GF-D8 (cell line): ENCODE measurements at regions not wholly inside any gene's neighbourhood (a gene's known extent, or its start where the extent isn't known, plus 50 kb on each side); places are given as distances from the start of the nearest gene placed in this dataset.

Source experiments
- DNase-seq: peaks from one replicate; lab custom pipeline; 2025; lab: John Stamatoyannopoulos, UW

GRCh38 chr6:16974704-16975359 lies 127.0 kb upstream of the STMND1 start:
- no peak for DNase-seq

- no peak for DNase-seq
Observed at GRCh38 chr6:16974387-16974673, 127.5 kb upstream of the STMND1 start.

- no peak for DNase-seq
Observed at GRCh38 chr6:16973545-16974386, 128.1 kb upstream of the STMND1 start.

- no peak for DNase-seq
Observed at GRCh38 chr6:16973051-16973450, 128.8 kb upstream of the STMND1 start.

GRCh38 chr6:16972535-16972934 lies 129.3 kb upstream of the STMND1 start:
- DNase-seq, result no peak

- no peak for DNase-seq
Observed at GRCh38 chr6:16969699-16970655, 131.9 kb upstream of the STMND1 start.

GRCh38 chr6:16968101-16968500 lies 133.7 kb upstream of the STMND1 start:
- no peak for DNase-seq

- DNase-seq, result no peak
Observed at GRCh38 chr6:16967470-16967817, 134.4 kb upstream of the STMND1 start.

- no peak for DNase-seq
Observed at GRCh38 chr6:16966791-16967469, 134.9 kb upstream of the STMND1 start.

- DNase-seq, result no peak
Observed at GRCh38 chr6:16965689-16966088, 136.2 kb upstream of the STMND1 start.

- DNase-seq, result no peak
Observed at GRCh38 chr6:16964553-16965499, 137.0 kb upstream of the STMND1 start.

GRCh38 chr6:16961577-16961976 lies 140.3 kb upstream of the STMND1 start:
- DNase-seq, result no peak

GRCh38 chr6:16959789-16960188 lies 142.1 kb upstream of the STMND1 start:
- DNase-seq, result no peak

GRCh38 chr6:16956361-16956760 lies 145.5 kb upstream of the STMND1 start:
- DNase-seq, result no peak

GRCh38 chr6:16955899-16956298 lies 146.0 kb upstream of the STMND1 start:
- DNase-seq, result no peak

GRCh38 chr6:16953905-16954304 lies 147.9 kb upstream of the STMND1 start:
- DNase-seq, result no peak

GRCh38 chr6:16953446-16953845 lies 148.4 kb upstream of the STMND1 start:
- DNase-seq, result no peak

GRCh38 chr6:16950825-16951495 lies 150.9 kb upstream of the STMND1 start:
- DNase-seq, result no peak

GRCh38 chr6:16950302-16950701 lies 151.5 kb upstream of the STMND1 start:
- no peak for DNase-seq

GRCh38 chr6:16949716-16950115 lies 152.1 kb upstream of the STMND1 start:
- no peak for DNase-seq
